GM18951 (cell line): ENCODE measurements at regions not wholly inside any gene's neighbourhood (a gene's known extent, or its start where the extent isn't known, plus 50 kb on each side); places are given as distances from the start of the nearest gene placed in this dataset.

ENCODE experiments used
- POLR2A ChIP-seq: IDR thresholded peaks from 4 replicates; pipeline ENCODE4 v1.6.1; 2011; ENCODE audit warnings: mild to moderate bottlenecking; ENCODE audit not compliant: insufficient read length, insufficient read depth; ENCODE audit errors: extremely low read depth
- in situ Hi-C: fragments of 300-500 bp; cut with MboI; formaldehyde crosslinking; loops from one replicate; pipeline ENCODE4 v1.12.0; 2022; ENCODE audit warnings: low sequenced_read_pairs, mixed read lengths, inconsistent platforms; ENCODE audit not compliant: unreplicated experiment

GRCh38 chr5:166957782-166958181 is 1333.7 kb upstream of the WWC1 start:
- no peak for TF ChIP-seq POLR2A
- in situ Hi-C loops, result no loop called here

- in situ Hi-C loops, result no loop called here
- no peak for TF ChIP-seq POLR2A
Observed at GRCh38 chr5:166959766-166960165, 1331.7 kb upstream of the WWC1 start.

GRCh38 chr5:166961028-166961427 is 1330.4 kb upstream of the WWC1 start:
- in situ Hi-C loops, result no loop called here
- TF ChIP-seq POLR2A, result no peak

- TF ChIP-seq POLR2A, result no peak
- in situ Hi-C loops, result no loop called here
Observed at GRCh38 chr5:166961913-166962312, 1329.5 kb upstream of the WWC1 start.

- in situ Hi-C loops, result no loop called here
- no peak for TF ChIP-seq POLR2A
Observed at GRCh38 chr5:166962461-166962860, 1329.0 kb upstream of the WWC1 start.

- no peak for TF ChIP-seq POLR2A
- in situ Hi-C loops, result no loop called here
Observed at GRCh38 chr5:166963596-166963995, 1327.8 kb upstream of the WWC1 start.

GRCh38 chr5:166977911-166978422 is 1313.5 kb upstream of the WWC1 start:
- no peak for TF ChIP-seq POLR2A
- in situ Hi-C loops, result no loop called here

- in situ Hi-C loops, result no loop called here
- TF ChIP-seq POLR2A, result no peak
Observed at GRCh38 chr5:166979307-166979895, 1312.0 kb upstream of the WWC1 start.

GRCh38 chr5:166980666-166981065 is 1310.8 kb upstream of the WWC1 start:
- in situ Hi-C loops, result no loop called here
- no peak for TF ChIP-seq POLR2A

GRCh38 chr5:166982226-166982625 is 1309.2 kb upstream of the WWC1 start:
- TF ChIP-seq POLR2A, result no peak
- in situ Hi-C loops, result no loop called here

- in situ Hi-C loops, result no loop called here
- no peak for TF ChIP-seq POLR2A
Observed at GRCh38 chr5:166991601-166992000, 1299.8 kb upstream of the WWC1 start.

GRCh38 chr5:166992108-166992507 is 1299.3 kb upstream of the WWC1 start:
- no peak for TF ChIP-seq POLR2A
- in situ Hi-C loops, result no loop called here

- in situ Hi-C loops, result no loop called here
- TF ChIP-seq POLR2A, result no peak
Observed at GRCh38 chr5:166992874-166993722, 1298.3 kb upstream of the WWC1 start.

GRCh38 chr5:166994226-166994625 is 1297.2 kb upstream of the WWC1 start:
- in situ Hi-C loops, result no loop called here
- TF ChIP-seq POLR2A, result no peak

GRCh38 chr5:167001246-167001645 is 1290.2 kb upstream of the WWC1 start:
- no peak for TF ChIP-seq POLR2A
- in situ Hi-C loops, result no loop called here

GRCh38 chr5:167008705-167009104 is 1282.7 kb upstream of the WWC1 start:
- no peak for TF ChIP-seq POLR2A
- in situ Hi-C loops, result no loop called here
